ENCODE measurements at regions not wholly inside any gene's neighbourhood (a gene's known extent, or its start where the extent isn't known, plus 50 kb on each side); places are given as distances from the start of the nearest gene placed in this dataset.
"Not testable (repeated sequence)": the region's sequence is repeated elsewhere in the genome, so short reads cannot be mapped to it uniquely, and the experiment has no call there.

GRCh38 chr1:83495560-83495959, 503.4 kb downstream of the TTLL7 start:
- Histone ChIP-seq H3K27me3 (ENCODE audit: insufficient read depth, low read length) (no peaks in the 10 kb centered on the region), H3K4me3 (ENCODE audit: insufficient read depth, low read length) (no peak overlapping the region), H2AFZ (ENCODE audit: low read length) (no peak overlapping the region), H4K20me1 (ENCODE audit: insufficient read depth, low read length) (no peaks in the 10 kb centered on the region), H3K4me1 (ENCODE audit: insufficient read depth, low read length) (no peaks in the 10 kb centered on the region), H3K4me2 (ENCODE audit: insufficient read depth, low read length) (no peak overlapping the region), H3K27ac (ENCODE audit: low read depth, low read length) (no peak overlapping the region), H3K36me3 (ENCODE audit: insufficient read depth, low read length) (no peaks in the 10 kb centered on the region), H3K9me3 (ENCODE audit: low read depth, low read length) (no peaks in the 10 kb centered on the region), H3K79me2 (ENCODE audit: insufficient read depth, low read length) (no peaks in the 10 kb centered on the region)
- DNase-seq (ENCODE audit: insufficient read length, low spot score, missing footprints) = no peak
- no peak for TF ChIP-seq CTCF (IDR thresholded peaks at IDR 0.05; ENCODE audit: extremely low read depth, low read depth, low read length)

GRCh38 chr1:83493633-83494032, 505.3 kb downstream of the TTLL7 start:
- DNase-seq (ENCODE audit: insufficient read length, low spot score, missing footprints) = no peak
- H3K27ac ChIP-seq (ENCODE audit: low read depth, low read length) = no peak overlapping the region
- H2AFZ ChIP-seq (ENCODE audit: low read length) = no peak overlapping the region
- H3K4me2 ChIP-seq (ENCODE audit: insufficient read depth, low read length) = no peak overlapping the region
- no peaks in the 10 kb centered on the region for H3K4me1 ChIP-seq (ENCODE audit: insufficient read depth, low read length)
- no peak for TF ChIP-seq CTCF (IDR thresholded peaks at IDR 0.05; ENCODE audit: extremely low read depth, low read depth, low read length)
- no peak overlapping the region for H3K4me3 ChIP-seq (ENCODE audit: insufficient read depth, low read length)
- no peaks in the 10 kb centered on the region for H3K27me3 ChIP-seq (ENCODE audit: insufficient read depth, low read length)
- H3K79me2 ChIP-seq (ENCODE audit: insufficient read depth, low read length) = no peaks in the 10 kb centered on the region
- H3K36me3 ChIP-seq (ENCODE audit: insufficient read depth, low read length) = no peaks in the 10 kb centered on the region
- H4K20me1 ChIP-seq (ENCODE audit: insufficient read depth, low read length) = no peaks in the 10 kb centered on the region
- no peaks in the 10 kb centered on the region for H3K9me3 ChIP-seq (ENCODE audit: low read depth, low read length)

DNA sequence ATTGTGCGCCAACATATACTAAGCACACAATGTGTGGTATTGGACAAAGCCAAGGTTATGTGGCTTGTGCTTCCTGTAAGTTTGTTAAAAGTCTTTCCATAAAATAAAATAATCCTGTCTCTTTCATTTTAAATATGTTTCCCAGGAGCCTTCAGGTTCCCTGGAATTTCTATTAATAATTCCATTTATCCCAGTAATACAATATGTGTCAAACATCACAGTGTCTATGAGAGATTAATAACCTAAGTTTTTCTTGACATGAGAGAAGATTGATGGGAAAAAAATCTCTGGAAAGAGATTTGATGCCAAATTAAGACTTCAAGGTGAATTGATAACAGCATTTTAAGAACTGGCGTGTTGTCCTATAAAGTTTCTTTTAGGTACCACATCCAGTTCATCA, 507.0 kb downstream of the TTLL7 start:
- no peak overlapping the region for H3K4me2 ChIP-seq (ENCODE audit: insufficient read depth, low read length)
- no peak overlapping the region for H3K4me3 ChIP-seq (ENCODE audit: insufficient read depth, low read length)
- no peaks in the 10 kb centered on the region for H3K27me3 ChIP-seq (ENCODE audit: insufficient read depth, low read length)
- DNase-seq (ENCODE audit: insufficient read length, low spot score, missing footprints) = no peak
- no peaks in the 10 kb centered on the region for H3K4me1 ChIP-seq (ENCODE audit: insufficient read depth, low read length)
- no peaks in the 10 kb centered on the region for H4K20me1 ChIP-seq (ENCODE audit: insufficient read depth, low read length)
- TF ChIP-seq CTCF (IDR thresholded peaks at IDR 0.05; ENCODE audit: extremely low read depth, low read depth, low read length) = no peak
- no peaks in the 10 kb centered on the region for H3K9me3 ChIP-seq (ENCODE audit: low read depth, low read length)
- no peaks in the 10 kb centered on the region for H3K36me3 ChIP-seq (ENCODE audit: insufficient read depth, low read length)
- no peak overlapping the region for H2AFZ ChIP-seq (ENCODE audit: low read length)
- H3K27ac ChIP-seq (ENCODE audit: low read depth, low read length) = no peak overlapping the region
- H3K79me2 ChIP-seq (ENCODE audit: insufficient read depth, low read length) = no peaks in the 10 kb centered on the region

DNA sequence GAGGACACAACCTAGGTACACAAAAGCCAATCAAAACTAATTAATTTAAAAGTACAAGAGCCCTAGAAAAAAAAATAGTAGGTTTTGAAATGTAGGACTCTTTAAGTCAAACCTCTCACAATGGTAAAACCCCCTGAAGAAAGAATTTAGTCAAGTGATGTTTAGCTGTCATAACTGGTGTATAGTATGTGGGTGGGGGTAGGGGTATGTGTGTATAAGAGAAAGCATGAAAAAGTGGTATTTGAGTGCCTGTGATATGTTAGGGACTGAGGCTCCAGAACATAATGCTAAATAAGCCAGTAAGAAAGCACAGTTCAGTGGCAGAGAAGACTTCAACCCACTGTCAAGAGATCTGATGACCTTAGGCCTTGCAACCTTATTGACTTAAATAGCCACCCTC, 507.9 kb downstream of the TTLL7 start:
- Histone ChIP-seq H3K36me3 (ENCODE audit: insufficient read depth, low read length) (no peaks in the 10 kb centered on the region), H3K27me3 (ENCODE audit: insufficient read depth, low read length) (no peaks in the 10 kb centered on the region), H3K79me2 (ENCODE audit: insufficient read depth, low read length) (no peaks in the 10 kb centered on the region), H3K4me2 (ENCODE audit: insufficient read depth, low read length) (no peak overlapping the region), H4K20me1 (ENCODE audit: insufficient read depth, low read length) (no peaks in the 10 kb centered on the region), H3K9me3 (ENCODE audit: low read depth, low read length) (no peaks in the 10 kb centered on the region), H3K4me3 (ENCODE audit: insufficient read depth, low read length) (no peak overlapping the region), H2AFZ (ENCODE audit: low read length) (no peak overlapping the region), H3K4me1 (ENCODE audit: insufficient read depth, low read length) (no peaks in the 10 kb centered on the region), H3K27ac (ENCODE audit: low read depth, low read length) (no peak overlapping the region)
- TF ChIP-seq CTCF (IDR thresholded peaks at IDR 0.05; ENCODE audit: extremely low read depth, low read depth, low read length) = no peak
- no peak for DNase-seq (ENCODE audit: insufficient read length, low spot score, missing footprints)

DNA sequence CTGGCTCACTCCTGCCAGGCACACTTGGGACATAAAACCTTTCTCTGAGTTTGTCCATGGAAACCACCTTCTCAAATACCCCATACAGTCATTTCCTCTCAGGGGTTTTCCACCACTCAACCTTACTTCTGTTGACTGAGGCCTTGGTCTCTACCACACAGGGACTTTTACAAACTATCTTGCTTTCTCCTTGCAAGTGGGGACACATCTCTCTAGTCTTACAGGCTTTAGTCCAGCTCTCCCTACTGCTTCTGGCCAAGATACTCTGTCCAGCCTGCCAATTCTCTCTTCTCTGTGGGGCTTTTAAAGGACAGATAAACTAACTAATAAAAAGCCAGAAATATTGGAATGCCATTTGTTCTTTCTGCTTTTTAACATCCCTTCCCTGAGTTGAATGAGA, 510.8 kb downstream of the TTLL7 start:
- H3K4me2 ChIP-seq (ENCODE audit: insufficient read depth, low read length); H2AFZ ChIP-seq (ENCODE audit: low read length); H3K79me2 ChIP-seq (ENCODE audit: insufficient read depth, low read length); H3K27ac ChIP-seq (ENCODE audit: low read depth, low read length); H4K20me1 ChIP-seq (ENCODE audit: insufficient read depth, low read length); H3K36me3 ChIP-seq (ENCODE audit: insufficient read depth, low read length); H3K27me3 ChIP-seq (ENCODE audit: insufficient read depth, low read length); H3K9me3 ChIP-seq (ENCODE audit: low read depth, low read length); H3K4me3 ChIP-seq (ENCODE audit: insufficient read depth, low read length); H3K4me1 ChIP-seq (ENCODE audit: insufficient read depth, low read length); DNase-seq (ENCODE audit: insufficient read length, low spot score, missing footprints): not testable (repeated sequence)

DNA sequence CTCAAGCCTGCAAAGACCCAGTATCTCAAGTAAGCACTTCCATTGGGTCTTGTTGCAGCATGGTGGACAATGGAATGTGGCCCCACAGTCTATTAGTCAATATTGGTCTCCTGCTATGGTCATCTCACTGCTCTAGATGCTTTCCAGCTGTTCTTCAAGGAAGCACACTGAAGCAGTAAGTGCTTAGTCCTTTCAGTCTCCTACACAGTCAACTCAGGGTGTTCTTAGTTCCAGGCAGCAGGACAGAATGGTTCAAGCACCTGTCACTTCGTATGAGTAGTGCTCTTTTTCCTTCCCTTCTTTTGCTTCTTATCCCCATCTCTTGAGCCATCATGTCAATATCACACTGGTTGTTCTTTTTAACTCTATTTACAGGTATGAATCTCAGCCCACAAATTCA, 511.5 kb downstream of the TTLL7 start:
- not testable (repeated sequence) for H3K79me2 ChIP-seq (ENCODE audit: insufficient read depth, low read length); H3K4me3 ChIP-seq (ENCODE audit: insufficient read depth, low read length); H2AFZ ChIP-seq (ENCODE audit: low read length); H3K4me2 ChIP-seq (ENCODE audit: insufficient read depth, low read length); H3K4me1 ChIP-seq (ENCODE audit: insufficient read depth, low read length); H3K27me3 ChIP-seq (ENCODE audit: insufficient read depth, low read length); DNase-seq (ENCODE audit: insufficient read length, low spot score, missing footprints); H3K9me3 ChIP-seq (ENCODE audit: low read depth, low read length); H3K27ac ChIP-seq (ENCODE audit: low read depth, low read length); H3K36me3 ChIP-seq (ENCODE audit: insufficient read depth, low read length); H4K20me1 ChIP-seq (ENCODE audit: insufficient read depth, low read length)
